Neural progenitor cell (in vitro differentiated cells): ENCODE measurements at regions not wholly inside any gene's neighbourhood (a gene's known extent, or its start where the extent isn't known, plus 50 kb on each side); places are given as distances from the start of the nearest gene placed in this dataset.
"Not testable (repeated sequence)": the region's sequence is repeated elsewhere in the genome, so short reads cannot be mapped to it uniquely, and the experiment has no call there.

ENCODE experiments used
- DNase-seq: peaks from one replicate; pipeline ENCODE4 v3.0.0-alpha.2; 2016; ENCODE audit warnings: low spot score
- H2AFZ ChIP-seq: fragments of 200-600 bp; sonication (generic); replicated peaks from 2 replicates; pipeline ENCODE4 v1.6.1; 2016; ENCODE audit warnings: antibody characterized with exemption
- H3F3A ChIP-seq: fragments of 200-600 bp; sonication (generic); 2 replicates; pipeline ENCODE4 v1.6.1; 2016; ENCODE audit warnings: antibody characterized with exemption, low read depth
- H3K27ac ChIP-seq: fragments of 200-600 bp; sonication (generic); 2 replicates; pipeline ENCODE4 v1.5.1; 2016; ENCODE audit warnings: mild to moderate bottlenecking
- H3K27me3 ChIP-seq: fragments of 200-600 bp; sonication (generic); 2 replicates; pipeline ENCODE4 v1.6.1; 2016; ENCODE audit warnings: mild to moderate bottlenecking, moderate library complexity
- H3K36me3 ChIP-seq: fragments of 200-600 bp; sonication (generic); 2 replicates; pipeline ENCODE4 v1.5.1; 2016
- H3K4me1 ChIP-seq: fragments of 200-600 bp; sonication (generic); 2 replicates; pipeline ENCODE4 v1.6.1; 2016; ENCODE audit warnings: mixed run types
- H3K4me2 ChIP-seq: fragments of 200-600 bp; sonication (generic); 2 replicates; pipeline ENCODE4 v1.6.1; 2016
- H3K4me3 ChIP-seq: fragments of 200-600 bp; sonication (generic); 2 replicates; pipeline ENCODE4 v1.5.1; 2016
- H3K79me2 ChIP-seq: fragments of 200-600 bp; sonication (generic); 2 replicates; pipeline ENCODE4 v1.6.1; 2016; ENCODE audit warnings: low read depth
- H3K9ac ChIP-seq: fragments of 200-600 bp; sonication (generic); 2 replicates; pipeline ENCODE4 v1.6.1; 2016
- H3K9me3 ChIP-seq: fragments of 200-600 bp; sonication (generic); 2 replicates; pipeline ENCODE4 v1.5.1; 2016; ENCODE audit warnings: low read depth
- H4K20me1 ChIP-seq: fragments of 200-600 bp; sonication (generic); 2 replicates; pipeline ENCODE4 v1.6.1; 2016; ENCODE audit warnings: low read depth
- H3K27ac Mint-ChIP-seq: 3 replicates; pipeline ENCODE4 v1.8.0; 2021; ENCODE audit warnings: mixed read lengths
- H3K27me3 Mint-ChIP-seq: 2 replicates; pipeline ENCODE4 v1.8.0; 2022; ENCODE audit warnings: low read depth, mild to moderate bottlenecking, inconsistent platforms, moderate library complexity, mixed read lengths; ENCODE audit not compliant: insufficient read depth
- H3K36me3 Mint-ChIP-seq: 3 replicates; pipeline ENCODE4 v1.8.0; 2021; ENCODE audit warnings: mixed read lengths
- H3K4me1 Mint-ChIP-seq: 3 replicates; pipeline ENCODE4 v1.8.0; 2021; ENCODE audit warnings: mixed read lengths
- H3K4me3 Mint-ChIP-seq: 3 replicates; pipeline ENCODE4 v1.8.0; 2021; ENCODE audit warnings: mild to moderate bottlenecking, moderate library complexity, mixed read lengths
- H3K9me3 Mint-ChIP-seq: 3 replicates; pipeline ENCODE4 v1.8.0; 2020; ENCODE audit warnings: mixed read lengths
- CTCF ChIP-seq: fragments of 200-600 bp; sonication (generic); IDR thresholded peaks from 2 replicates; pipeline ENCODE4 v1.5.1; 2017; ENCODE audit warnings: antibody characterized with exemption, mild to moderate bottlenecking
- EZH2 ChIP-seq: fragments of 200-600 bp; sonication (generic); IDR thresholded peaks from 2 replicates; pipeline ENCODE4 v1.6.1; 2017; ENCODE audit warnings: antibody characterized with exemption, mild to moderate bottlenecking, moderate library complexity
- EZH2phosphoT487 ChIP-seq: fragments of 200-600 bp; sonication (generic); IDR thresholded peaks from 2 replicates; pipeline ENCODE4 v1.6.1; 2017; ENCODE audit warnings: antibody characterized with exemption

GRCh38 chr1:99369154-99369553 lies 104.9 kb downstream of the PLPPR4 start:
- H3K9me3 ChIP-seq = no peaks in the 10 kb centered on the region
- H3K4me1 ChIP-seq = no peaks in the 10 kb centered on the region
- H3K36me3 Mint-ChIP-seq = no peaks in the 10 kb centered on the region
- H3K36me3 ChIP-seq = no peaks in the 10 kb centered on the region
- DNase-seq = no peak
- no peak overlapping the region for H3K4me3 Mint-ChIP-seq
- H3K4me1 Mint-ChIP-seq = no peaks in the 10 kb centered on the region
- H3K9me3 Mint-ChIP-seq = no peaks in the 10 kb centered on the region
- no peaks in the 10 kb centered on the region for H3F3A ChIP-seq
- no peak overlapping the region for H3K27ac ChIP-seq
- no peaks in the 10 kb centered on the region for H4K20me1 ChIP-seq
- H3K9ac ChIP-seq = no peak overlapping the region
- H3K4me3 ChIP-seq = no peak overlapping the region
- H3K27me3 ChIP-seq = no peaks in the 10 kb centered on the region
- TF ChIP-seq EZH2 = no peak
- no peak for TF ChIP-seq CTCF
- no peak for TF ChIP-seq EZH2phosphoT487
- H3K27me3 Mint-ChIP-seq = peaks cover 2% of the 10 kb centered on the region
- H3K4me2 ChIP-seq = no peak overlapping the region
- H3K27ac Mint-ChIP-seq = no peak overlapping the region
- H2AFZ ChIP-seq = no peak overlapping the region
- H3K79me2 ChIP-seq = no peaks in the 10 kb centered on the region

- H3K4me3 Mint-ChIP-seq = no peak overlapping the region
- TF ChIP-seq CTCF (no peak), EZH2phosphoT487 (no peak), EZH2 (no peak)
- H4K20me1 ChIP-seq = no peaks in the 10 kb centered on the region
- no peaks in the 10 kb centered on the region for H3K27me3 ChIP-seq
- H3K9me3 ChIP-seq = no peaks in the 10 kb centered on the region
- H2AFZ ChIP-seq = no peak overlapping the region
- H3K36me3 Mint-ChIP-seq = no peaks in the 10 kb centered on the region
- H3K27ac ChIP-seq = no peak overlapping the region
- H3K9ac ChIP-seq = no peak overlapping the region
- no peak for DNase-seq
- H3K27me3 Mint-ChIP-seq = peaks cover 2% of the 10 kb centered on the region
- no peak overlapping the region for H3K27ac Mint-ChIP-seq
- H3K4me1 ChIP-seq = no peaks in the 10 kb centered on the region
- H3K79me2 ChIP-seq = no peaks in the 10 kb centered on the region
- no peaks in the 10 kb centered on the region for H3K4me1 Mint-ChIP-seq
- no peaks in the 10 kb centered on the region for H3F3A ChIP-seq
- no peaks in the 10 kb centered on the region for H3K36me3 ChIP-seq
- no peak overlapping the region for H3K4me2 ChIP-seq
- H3K4me3 ChIP-seq = no peak overlapping the region
- H3K9me3 Mint-ChIP-seq = no peaks in the 10 kb centered on the region
These were observed 106.2 kb downstream of the PLPPR4 start for GRCh38 chr1:99370476-99370875.

- Mint-ChIP-seq H3K4me1 (no peaks in the 10 kb centered on the region), H3K4me3 (no peak overlapping the region), H3K36me3 (no peaks in the 10 kb centered on the region), H3K9me3 (no peaks in the 10 kb centered on the region), H3K27ac (no peak overlapping the region), H3K27me3 (peaks cover 2% of the 10 kb centered on the region)
- Histone ChIP-seq H4K20me1 (no peaks in the 10 kb centered on the region), H3K79me2 (no peaks in the 10 kb centered on the region), H3K27ac (no peak overlapping the region), H3K9ac (no peak overlapping the region), H3K27me3 (no peaks in the 10 kb centered on the region), H3K4me1 (no peaks in the 10 kb centered on the region), H2AFZ (no peak overlapping the region), H3F3A (no peaks in the 10 kb centered on the region), H3K9me3 (no peaks in the 10 kb centered on the region), H3K4me3 (no peak overlapping the region), H3K36me3 (no peaks in the 10 kb centered on the region), H3K4me2 (no peak overlapping the region)
- DNase-seq = no peak
- TF ChIP-seq EZH2 (no peak), EZH2phosphoT487 (no peak), CTCF (no peak)
These were observed 107.1 kb downstream of the PLPPR4 start for GRCh38 chr1:99371413-99371812.

GRCh38 chr1:99374109-99374508 lies 109.8 kb downstream of the PLPPR4 start:
- Histone ChIP-seq H3K27ac (no peak overlapping the region), H3K27me3 (no peaks in the 10 kb centered on the region), H3K79me2 (no peaks in the 10 kb centered on the region), H3K4me3 (no peak overlapping the region), H3K9me3 (no peaks in the 10 kb centered on the region), H3K4me2 (no peak overlapping the region), H3K4me1 (no peaks in the 10 kb centered on the region), H2AFZ (no peak overlapping the region), H3K9ac (no peak overlapping the region), H3F3A (no peaks in the 10 kb centered on the region), H3K36me3 (no peaks in the 10 kb centered on the region), H4K20me1 (no peaks in the 10 kb centered on the region)
- TF ChIP-seq EZH2phosphoT487 (no peak), EZH2 (no peak), CTCF (no peak)
- Mint-ChIP-seq H3K9me3 (no peaks in the 10 kb centered on the region), H3K36me3 (no peaks in the 10 kb centered on the region), H3K27me3 (no peaks in the 10 kb centered on the region), H3K4me3 (no peak overlapping the region), H3K4me1 (no peaks in the 10 kb centered on the region), H3K27ac (no peak overlapping the region)
- no peak for DNase-seq

- H3K4me1 Mint-ChIP-seq, H3K4me2 ChIP-seq, H3K9me3 Mint-ChIP-seq, H3K36me3 Mint-ChIP-seq, H4K20me1 ChIP-seq, DNase-seq, H3F3A ChIP-seq, H3K4me1 ChIP-seq, H3K27me3 ChIP-seq, H3K4me3 ChIP-seq, H3K79me2 ChIP-seq, H3K9ac ChIP-seq, H3K9me3 ChIP-seq, H2AFZ ChIP-seq, H3K36me3 ChIP-seq, H3K27ac ChIP-seq, H3K27ac Mint-ChIP-seq, H3K27me3 Mint-ChIP-seq, H3K4me3 Mint-ChIP-seq: not testable (repeated sequence)
These were observed 110.4 kb downstream of the PLPPR4 start for GRCh38 chr1:99374693-99375092.
